T-helper 2 cell treated with Interferon-gamma antibody and Interleukin-4, amounts not matched to agents 100 ng/mL and 5 ng/mL, for 36 hours (primary cell): ENCODE measurements at regions not wholly inside any gene's neighbourhood (a gene's known extent, or its start where the extent isn't known, plus 50 kb on each side); places are given as distances from the start of the nearest gene placed in this dataset.

ENCODE experiments used
- intact Hi-C: fragments of 100-400 bp; cut with micrococcal nuclease; formaldehyde crosslinking; loops from one replicate; pipeline ENCODE4 v1.15.1; 2023

GRCh38 chr11:116536416-116536815 lies 236.4 kb downstream of the BUD13 start:
- intact Hi-C loops: no loop called here

- intact Hi-C loops: no loop called here
Measured at GRCh38 chr11:116535994-116536393, 236.8 kb downstream of the BUD13 start.

GRCh38 chr11:116535120-116535519 lies 237.7 kb downstream of the BUD13 start:
- intact Hi-C loops: no loop called here

- intact Hi-C loops: no loop called here
Measured at GRCh38 chr11:116534270-116534975, 238.4 kb downstream of the BUD13 start.

GRCh38 chr11:116533186-116533825 lies 239.5 kb downstream of the BUD13 start:
- intact Hi-C loops: no loop called here

- intact Hi-C loops: no loop called here
Measured at GRCh38 chr11:116532066-116532465, 240.7 kb downstream of the BUD13 start.

GRCh38 chr11:116530705-116531104 lies 242.1 kb downstream of the BUD13 start:
- intact Hi-C loops: no loop called here

- intact Hi-C loops: no loop called here
Measured at GRCh38 chr11:116529271-116529670, 243.5 kb downstream of the BUD13 start.

- intact Hi-C loops: no loop called here
Measured at GRCh38 chr11:116527180-116527991, 245.4 kb downstream of the BUD13 start.

- intact Hi-C loops: no loop called here
Measured at GRCh38 chr11:116525961-116526495, 246.8 kb downstream of the BUD13 start.

- intact Hi-C loops: no loop called here
Measured at GRCh38 chr11:116519499-116519898, 253.3 kb downstream of the BUD13 start.

- intact Hi-C loops: no loop called here
Measured at GRCh38 chr11:116518141-116518540, 254.6 kb downstream of the BUD13 start.

GRCh38 chr11:116517584-116517983 lies 255.2 kb downstream of the BUD13 start:
- intact Hi-C loops: no loop called here

GRCh38 chr11:116517077-116517476 lies 255.7 kb downstream of the BUD13 start:
- intact Hi-C loops: no loop called here

- intact Hi-C loops: no loop called here
Measured at GRCh38 chr11:116515664-116516184, 257.1 kb downstream of the BUD13 start.

GRCh38 chr11:116513894-116514293 lies 258.9 kb downstream of the BUD13 start:
- intact Hi-C loops: loop anchor here (5.0 kb wide), 1 partner anchor 178 kb away; no protein-coding TSS in a partner anchor

GRCh38 chr11:116513278-116513823 lies 259.4 kb downstream of the BUD13 start:
- intact Hi-C loops: loop anchor here (5.0 kb wide), 1 partner anchor 179 kb away; no protein-coding TSS in a partner anchor

- intact Hi-C loops: loop anchor here (5.0 kb wide), 1 partner anchor 179 kb away; no protein-coding TSS in a partner anchor
Measured at GRCh38 chr11:116512841-116513240, 259.9 kb downstream of the BUD13 start.

- intact Hi-C loops: loop anchor here (5.0 kb wide), 1 partner anchor 181 kb away; no protein-coding TSS in a partner anchor
Measured at GRCh38 chr11:116511684-116512083, 261.1 kb downstream of the BUD13 start.

GRCh38 chr11:116510886-116511650 lies 261.7 kb downstream of the BUD13 start:
- intact Hi-C loops: loop anchor here (5.0 kb wide), 1 partner anchor 181 kb away; no protein-coding TSS in a partner anchor
